Stimulated activated CD4-positive, alpha-beta T cell treated with anti-CD3 and anti-CD28 coated beads, Interleukin-2, amount 100 ng/mL, for 48 hours (primary cell): ENCODE measurements at regions not wholly inside any gene's neighbourhood (a gene's known extent, or its start where the extent isn't known, plus 50 kb on each side); places are given as distances from the start of the nearest gene placed in this dataset.
A peak's percentile ranks its signal among the peaks of the same experiment; 100 is the strongest.

Experiments used
- DNase-seq, 2 donors: peaks; one replicate each; pipeline ENCODE4 v3.0.0-alpha.2; 2020

GRCh38 chr2:8028436-8028835 lies 653.4 kb upstream of the ID2 start:
- DNase-seq = no peak

- no peak for DNase-seq
Measured at GRCh38 chr2:8028981-8029380, 652.9 kb upstream of the ID2 start.

- DNase-seq = no peak
Measured at GRCh38 chr2:8030573-8031303, 651.1 kb upstream of the ID2 start.

- no peak for DNase-seq
Measured at GRCh38 chr2:8031370-8031769, 650.5 kb upstream of the ID2 start.

- DNase-seq = no peak
Measured at GRCh38 chr2:8033546-8034096, 648.2 kb upstream of the ID2 start.

- DNase-seq = no peak
Measured at GRCh38 chr2:8036366-8036765, 645.5 kb upstream of the ID2 start.

GRCh38 chr2:8039732-8040131 lies 642.1 kb upstream of the ID2 start:
- DNase-seq = no peak

- DNase-seq = no peak
Measured at GRCh38 chr2:8043295-8043694, 638.6 kb upstream of the ID2 start.

GRCh38 chr2:8044046-8044594 lies 637.7 kb upstream of the ID2 start:
- no peak for DNase-seq

- DNase-seq = no peak
Measured at GRCh38 chr2:8045081-8045614, 636.7 kb upstream of the ID2 start.

- no peak for DNase-seq
Measured at GRCh38 chr2:8046849-8047248, 635.0 kb upstream of the ID2 start.

GRCh38 chr2:8049176-8049575 lies 632.7 kb upstream of the ID2 start:
- DNase-seq = no peak

GRCh38 chr2:8049851-8050571 lies 631.8 kb upstream of the ID2 start:
- peak; percentile 35 to 42 for DNase-seq

GRCh38 chr2:8053216-8053615 lies 628.6 kb upstream of the ID2 start:
- DNase-seq = no peak

GRCh38 chr2:8054070-8054469 lies 627.8 kb upstream of the ID2 start:
- DNase-seq = no peak

GRCh38 chr2:8058652-8059051 lies 623.2 kb upstream of the ID2 start:
- DNase-seq = no peak

- no peak for DNase-seq
Measured at GRCh38 chr2:8059255-8059654, 622.6 kb upstream of the ID2 start.

GRCh38 chr2:8059794-8060193 lies 622.1 kb upstream of the ID2 start:
- no peak for DNase-seq

- no peak for DNase-seq
Measured at GRCh38 chr2:8061219-8061618, 620.6 kb upstream of the ID2 start.

- no peak for DNase-seq
Measured at GRCh38 chr2:8064603-8065002, 617.3 kb upstream of the ID2 start.

- DNase-seq = no peak
Measured at GRCh38 chr2:8065191-8065590, 616.7 kb upstream of the ID2 start.

- DNase-seq = no peak
Measured at GRCh38 chr2:8067784-8068336, 614.0 kb upstream of the ID2 start.

GRCh38 chr2:8072907-8073306 lies 608.9 kb upstream of the ID2 start:
- DNase-seq = no peak
